K562 (cell line): ENCODE measurements at regions not wholly inside any gene's neighbourhood (a gene's known extent, or its start where the extent isn't known, plus 50 kb on each side); places are given as distances from the start of the nearest gene placed in this dataset.

Experiments
- ATAC-seq: fragments of 200-7000 bp; cut with Tn5 transposase; 3 replicates; pipeline ENCODE4 v1.9.1; 2020; ENCODE audit warnings: moderate library complexity
- BruUV-seq: library from RNA; stranded (reverse); fragments of 400-500 nt; replicated peaks from 2 replicates; lab custom pipeline; 2021; lab: Mats Ljungman, UMichigan
- CTCF ChIA-PET: fragments of 300-600 bp; formaldehyde crosslinking; extraction: SDS; loops from one replicate; lab custom pipeline; 2021; ENCODE audit warnings: low intra/inter-chr PET ratio; lab: Yijun Ruan, JAX
- POLR2A ChIA-PET: fragments of 300-600, 350-650 bp; sonication (Branson Sonifier 250); formaldehyde crosslinking; extraction: SDS; loops from one replicate; lab custom pipeline; 2021; ENCODE audit warnings: antibody characterized with exemption, inconsistent platforms; lab: Yijun Ruan, JAX
- DNase-seq, 4 experiments: peaks; one replicate each; pipeline versions ENCODE4 v3.0.0 to v3.0.0-alpha.2; 2011 to 2018; ENCODE audit warnings: low spot score in 3 of 4, mixed read lengths in 3 of 4; ENCODE audit errors: extremely low read depth in 1 of 4
- FAIRE-seq: peaks from 2 replicates; lab custom pipeline; 2011; peaks lifted over from hg19 to GRCh38; lab: Jason Lieb, UNC
- H2AFZ ChIP-seq: 2 replicates; pipeline ENCODE4 v1.6.0; 2011; ENCODE audit warnings: low read depth, low read length, control low read depth, inconsistent platforms
- H3K27ac ChIP-seq: fragments of 200-600 bp; 3 replicates; pipeline ENCODE4 v1.8.0; 2011; ENCODE audit warnings: low read depth, mild to moderate bottlenecking, control low read depth, inconsistent platforms, low read length, moderate library complexity, mixed read lengths; ENCODE audit errors: extremely low read depth
- H3K27me3 ChIP-seq, 2 experiments: fragments of 300-600 bp in 1 of 2; 2 replicates in 1 of 2; 3 replicates in 1 of 2; pipeline versions ENCODE4 v1.6.0 to v1.8.0; 2011; ENCODE audit warnings: inconsistent platforms in 2 of 2, low read length in 2 of 2, mild to moderate bottlenecking in 1 of 2, mixed read lengths in 1 of 2, moderate library complexity in 1 of 2; ENCODE audit not compliant: control insufficient read depth in 2 of 2, insufficient read depth in 2 of 2
- H3K36me3 ChIP-seq: fragments of 300-600 bp; 3 replicates; pipeline ENCODE4 v1.8.0; 2011; ENCODE audit warnings: mild to moderate bottlenecking, low read length, inconsistent platforms; ENCODE audit not compliant: control insufficient read depth, insufficient read depth
- H3K4me1 ChIP-seq, 2 experiments: fragments of 200-600 bp in 1 of 2; replicated peaks in 1 of 2; 2 replicates in 1 of 2; 3 replicates in 1 of 2; pipeline versions ENCODE4 v1.5.1 to v1.8.0; 2011; ENCODE audit warnings: inconsistent platforms in 2 of 2, low read length in 2 of 2, mild to moderate bottlenecking in 1 of 2, mixed read lengths in 1 of 2, moderate library complexity in 1 of 2; ENCODE audit not compliant: control insufficient read depth in 2 of 2, insufficient read depth in 2 of 2
- H3K4me2 ChIP-seq: 2 replicates; pipeline ENCODE4 v1.6.1; 2011; ENCODE audit warnings: low read length, control low read depth, inconsistent platforms, mixed read lengths; ENCODE audit not compliant: insufficient read depth
- H3K4me3 ChIP-seq: fragments of 200-600 bp; sonication (generic), shearing (Covaris generic); 2 replicates; pipeline ENCODE4 v1.5.1; 2016; ENCODE audit warnings: control low read depth, inconsistent platforms
- H3K79me2 ChIP-seq: fragments of 200-600 bp; 3 replicates; pipeline ENCODE4 v1.8.0; 2011; ENCODE audit warnings: low read length, inconsistent platforms; ENCODE audit not compliant: control insufficient read depth, insufficient read depth
- H3K9ac ChIP-seq, 2 experiments: 2 replicates each; pipeline versions ENCODE4 v1.6.0 to v1.6.1; 2011; ENCODE audit warnings: low read depth in 2 of 2, low read length in 2 of 2, control low read depth in 1 of 2, inconsistent platforms in 1 of 2, mild to moderate bottlenecking in 1 of 2, mixed read lengths in 1 of 2; ENCODE audit not compliant: insufficient read depth in 1 of 2
- H3K9me1 ChIP-seq: one replicate; pipeline ENCODE4 v1.6.0; 2011; ENCODE audit warnings: inconsistent platforms, mild to moderate bottlenecking, low read length, moderate library complexity; ENCODE audit not compliant: control insufficient read depth, insufficient read depth
- H3K9me3 ChIP-seq: replicated peaks from 2 replicates; pipeline ENCODE4 v1.5.1; 2011; ENCODE audit warnings: low read depth, low read length, inconsistent platforms; ENCODE audit not compliant: control insufficient read depth, insufficient read depth
- H4K20me1 ChIP-seq: replicated peaks from 2 replicates; pipeline ENCODE4 v1.6.1; 2011; ENCODE audit warnings: low read length, inconsistent platforms, mixed read lengths; ENCODE audit not compliant: control insufficient read depth, insufficient read depth
- CXXC5 ChIP-seq: fragments of 250-450 bp; sonication (Bioruptor Pico); IDR thresholded peaks from 2 replicates; pipeline ENCODE4 v1.8.0; 2022; ENCODE audit warnings: inconsistent platforms, mild to moderate bottlenecking, moderate library complexity
- FOXK2 ChIP-seq, 2 experiments: fragments of 450-650 bp; IDR thresholded peaks in 1 of 2; conservative IDR thresholded peaks in 1 of 2; 2 replicates each; pipeline ENCODE4 v1.6.1; 2016; ENCODE audit warnings: low read depth in 2 of 2, mild to moderate bottlenecking in 1 of 2
- PRPF4 ChIP-seq: fragments of 200-400 bp; formaldehyde crosslinking; IDR thresholded peaks from one replicate; pipeline ENCODE4 v1.6.1; 2017; ENCODE audit warnings: low read length, low read depth, mild to moderate bottlenecking; ENCODE audit not compliant: insufficient read depth, poor library complexity, severe bottlenecking
- SMARCB1 ChIP-seq: IDR thresholded peaks from 2 replicates; pipeline ENCODE4 v1.6.1; 2011; ENCODE audit warnings: improper control_type of control experiment, low read depth; ENCODE audit not compliant: insufficient read length
- SPI1 ChIP-seq: IDR thresholded peaks from 2 replicates; pipeline ENCODE4 v1.6.1; 2011; ENCODE audit warnings: low read depth, low read length, control low read depth, borderline replicate concordance
- WGBS: fragments of 100-300 bp; shearing (Covaris generic); methylation state at CpG from one replicate; pipeline ENCODE4 v1.1.6; 2016; ENCODE audit warnings: low coverage, mixed read lengths; ENCODE audit not compliant: insufficient coverage; ENCODE audit errors: missing lambda C conversion rate; 5-methylcytosine and 5-hydroxymethylcytosine counted together
- in situ Hi-C: fragments of 300-500 bp; cut with MboI; formaldehyde crosslinking; loops from 4 replicates; pipeline ENCODE4 v1.15.0; 2018; ENCODE audit warnings: inconsistent platforms, mixed read lengths
- intact Hi-C: fragments of 100-400 bp; cut with micrococcal nuclease; formaldehyde crosslinking; loops from 2 replicates; pipeline ENCODE4 v1.14.2; 2022
- TF ChIP-seq, protein P1 (sequence below): fragments of 200-800 bp; sonication (Bioruptor generic); IDR thresholded peaks from 2 replicates; pipeline ENCODE4 v1.6.1; 2017; ENCODE audit warnings: missing genetic modification characterization, missing compliant biosample characterization

DNA sequence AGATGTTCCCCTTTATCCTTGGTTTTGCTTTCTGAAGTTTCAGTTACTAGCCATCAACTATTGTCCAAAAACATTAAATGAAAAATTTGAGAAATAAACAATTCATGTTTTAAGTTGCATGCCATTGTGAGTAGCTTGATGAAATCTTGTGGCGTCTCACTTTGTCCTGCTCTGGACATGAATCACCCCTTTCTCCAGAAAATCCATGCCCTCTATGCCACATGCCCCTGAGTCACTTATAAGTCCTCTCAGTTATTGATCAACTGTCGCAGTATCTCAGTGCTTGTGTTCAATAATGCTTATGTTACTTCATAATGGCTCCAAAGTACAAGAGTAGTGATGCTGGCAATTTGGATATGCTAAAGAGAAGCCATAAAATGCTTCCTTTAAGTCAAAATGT lies 208.0 kb upstream of the FERD3L start:
- Histone ChIP-seq H3K4me3 (no peak overlapping the region), H3K79me2 (no peaks in the 10 kb centered on the region), H3K27me3 (no peaks in the 10 kb centered on the region), H3K4me1 (no peaks in the 10 kb centered on the region), H2AFZ (no peak overlapping the region), H3K36me3 (no peaks in the 10 kb centered on the region), H4K20me1 (no peaks in the 10 kb centered on the region), H3K27ac (no peak overlapping the region), H3K9ac (no peak overlapping the region), H3K9me1 (no peaks in the 10 kb centered on the region), H3K4me2 (no peak overlapping the region), H3K9me3 (no peaks in the 10 kb centered on the region)
- ChIA-PET POLR2A (no interaction called here), CTCF (no interaction called here)
- ATAC-seq (no peak), DNase-seq (no peak), FAIRE-seq (no peak)
- no TSS peak for BruUV-seq
- in situ Hi-C loops (no loop called here), intact Hi-C loops (no loop called here)
- 5% methylated on average over 2 of the region's 2 CpGs for WGBS
- TF ChIP-seq CXXC5 (no peak), PRPF4 (no peak), SMARCB1 (no peak), FOXK2 (conservative IDR thresholded peaks at IDR 0.05 in 1 of 2, IDR thresholded peaks at IDR 0.05 in 1 of 2; ENCODE audit: low read depth in 2 of 2) (no peak), SPI1 (no peak)
- TF ChIP-seq, protein P1, sequence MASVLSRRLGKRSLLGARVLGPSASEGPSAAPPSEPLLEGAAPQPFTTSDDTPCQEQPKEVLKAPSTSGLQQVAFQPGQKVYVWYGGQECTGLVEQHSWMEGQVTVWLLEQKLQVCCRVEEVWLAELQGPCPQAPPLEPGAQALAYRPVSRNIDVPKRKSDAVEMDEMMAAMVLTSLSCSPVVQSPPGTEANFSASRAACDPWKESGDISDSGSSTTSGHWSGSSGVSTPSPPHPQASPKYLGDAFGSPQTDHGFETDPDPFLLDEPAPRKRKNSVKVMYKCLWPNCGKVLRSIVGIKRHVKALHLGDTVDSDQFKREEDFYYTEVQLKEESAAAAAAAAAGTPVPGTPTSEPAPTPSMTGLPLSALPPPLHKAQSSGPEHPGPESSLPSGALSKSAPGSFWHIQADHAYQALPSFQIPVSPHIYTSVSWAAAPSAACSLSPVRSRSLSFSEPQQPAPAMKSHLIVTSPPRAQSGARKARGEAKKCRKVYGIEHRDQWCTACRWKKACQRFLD (CRISPR knock-in tag): no peak
